ENCODE measurements at regions not wholly inside any gene's neighbourhood (a gene's known extent, or its start where the extent isn't known, plus 50 kb on each side); places are given as distances from the start of the nearest gene placed in this dataset.

DNA sequence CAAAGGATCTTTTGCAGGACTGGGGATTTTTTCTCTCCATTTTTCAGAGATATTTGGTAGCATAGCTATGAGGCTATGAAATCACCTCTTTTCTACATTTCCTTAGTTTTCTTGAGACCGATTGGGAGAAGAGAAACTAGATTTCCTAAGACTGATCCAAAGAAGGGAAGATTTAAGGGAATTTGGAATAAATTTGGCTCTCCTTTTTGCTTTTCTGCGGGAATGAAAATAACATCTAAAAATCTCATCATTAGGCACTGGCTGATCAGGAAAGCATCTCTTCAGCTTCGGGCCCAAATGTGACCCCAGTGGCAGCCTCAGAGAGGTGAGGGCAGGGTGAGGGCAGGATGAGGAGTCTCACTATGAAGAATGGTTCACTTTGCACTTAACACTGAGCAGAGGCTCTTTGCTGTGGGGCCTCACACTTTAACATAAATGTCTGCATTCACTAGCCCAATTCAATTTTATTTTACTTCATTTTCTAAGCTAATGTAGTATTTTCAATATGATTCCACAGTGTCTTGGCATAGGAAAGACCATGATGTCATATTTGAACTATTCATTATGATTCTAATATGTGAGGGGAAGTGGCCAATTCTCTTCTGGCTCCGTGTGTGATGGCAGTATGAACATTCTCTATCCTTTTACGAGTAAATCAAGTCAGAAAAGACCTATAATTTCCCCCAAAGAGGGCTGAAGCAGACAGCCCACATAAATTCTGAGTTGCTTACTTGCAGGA lies 193.2 kb downstream of the MEX3B start:
- TF ChIP-seq, protein P1, sequence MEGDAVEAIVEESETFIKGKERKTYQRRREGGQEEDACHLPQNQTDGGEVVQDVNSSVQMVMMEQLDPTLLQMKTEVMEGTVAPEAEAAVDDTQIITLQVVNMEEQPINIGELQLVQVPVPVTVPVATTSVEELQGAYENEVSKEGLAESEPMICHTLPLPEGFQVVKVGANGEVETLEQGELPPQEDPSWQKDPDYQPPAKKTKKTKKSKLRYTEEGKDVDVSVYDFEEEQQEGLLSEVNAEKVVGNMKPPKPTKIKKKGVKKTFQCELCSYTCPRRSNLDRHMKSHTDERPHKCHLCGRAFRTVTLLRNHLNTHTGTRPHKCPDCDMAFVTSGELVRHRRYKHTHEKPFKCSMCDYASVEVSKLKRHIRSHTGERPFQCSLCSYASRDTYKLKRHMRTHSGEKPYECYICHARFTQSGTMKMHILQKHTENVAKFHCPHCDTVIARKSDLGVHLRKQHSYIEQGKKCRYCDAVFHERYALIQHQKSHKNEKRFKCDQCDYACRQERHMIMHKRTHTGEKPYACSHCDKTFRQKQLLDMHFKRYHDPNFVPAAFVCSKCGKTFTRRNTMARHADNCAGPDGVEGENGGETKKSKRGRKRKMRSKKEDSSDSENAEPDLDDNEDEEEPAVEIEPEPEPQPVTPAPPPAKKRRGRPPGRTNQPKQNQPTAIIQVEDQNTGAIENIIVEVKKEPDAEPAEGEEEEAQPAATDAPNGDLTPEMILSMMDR (IDR thresholded peaks at IDR 0.05; ENCODE audit: borderline replicate concordance, extremely low read depth, low read length, poor library complexity, severe bottlenecking), result no peak
- TF ChIP-seq EZH2 (IDR thresholded peaks at IDR 0.05; ENCODE audit: borderline replicate concordance, low read depth, low read length, severe bottlenecking), result no peak

All from DND-41 (cell line).